C4-2B (cell line): ENCODE measurements at regions not wholly inside any gene's neighbourhood (a gene's known extent, or its start where the extent isn't known, plus 50 kb on each side); places are given as distances from the start of the nearest gene placed in this dataset.

ENCODE experiments used
- H3K27ac ChIP-seq: fragments of 450-650 bp; 2 replicates; pipeline ENCODE4 v1.5.1; 2017
- CTCF ChIP-seq: fragments of 450-650 bp; conservative IDR thresholded peaks from 2 replicates; pipeline ENCODE4 v1.5.1; 2017; ENCODE audit warnings: mild to moderate bottlenecking
- ZFX ChIP-seq: fragments of 450-650 bp; IDR thresholded peaks from 2 replicates; pipeline ENCODE4 v1.6.1; 2017

DNA sequence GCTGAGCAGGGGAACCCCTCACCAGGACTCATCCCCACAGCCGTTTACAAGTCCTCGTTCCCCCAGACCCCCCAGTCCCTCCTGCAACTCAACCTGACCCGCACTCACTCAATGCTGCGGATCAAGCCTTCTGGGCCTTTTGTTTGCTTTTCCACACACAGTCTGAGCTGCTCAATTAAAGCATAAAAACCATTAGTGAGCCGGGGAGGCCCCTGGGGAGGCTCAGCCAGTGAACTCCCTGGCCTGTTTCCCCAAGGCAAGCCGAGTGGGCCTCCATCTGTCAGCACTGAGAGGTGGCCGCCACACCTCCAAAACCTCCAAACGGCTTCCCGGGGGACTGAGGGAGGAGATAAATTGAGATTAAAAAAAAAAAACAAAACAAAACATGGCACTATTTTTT is 158.5 kb downstream of the SHOX start:
- TF ChIP-seq ZFX: no peak
- H3K27ac ChIP-seq: no peak overlapping the region

GRCh38 chrX:786441-786881 is 155.9 kb downstream of the SHOX start:
- H3K27ac ChIP-seq: no peak overlapping the region
- no peak for TF ChIP-seq ZFX
- no peak for TF ChIP-seq CTCF

DNA sequence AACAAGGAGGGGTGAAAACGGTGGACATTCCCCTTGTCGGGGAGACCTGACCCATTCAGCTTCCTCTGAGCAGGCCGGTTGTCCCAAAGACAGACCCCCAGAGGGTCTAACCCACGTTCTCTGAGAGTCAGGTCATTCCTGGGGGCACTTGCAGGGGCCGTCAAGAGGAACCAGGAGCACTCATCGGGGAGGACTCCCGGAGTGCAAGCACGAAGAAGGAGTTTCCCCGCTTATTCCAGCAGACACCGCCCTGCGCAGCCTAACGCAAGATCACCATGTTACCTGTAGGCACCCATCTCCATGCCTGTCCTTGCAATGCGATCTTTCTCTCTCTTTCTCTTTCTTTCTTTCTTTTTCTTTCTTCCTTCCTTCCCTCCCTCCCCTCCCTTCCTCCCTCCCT is 154.2 kb downstream of the SHOX start:
- no peak for TF ChIP-seq CTCF
- no peak for TF ChIP-seq ZFX

GRCh38 chrX:781224-782204 is 150.9 kb downstream of the SHOX start:
- TF ChIP-seq CTCF (no peak), ZFX (no peak)
- H3K27ac ChIP-seq: no peak overlapping the region

More for the DNA sequence above, 154.2 kb downstream of the SHOX start:
- no peak overlapping the region for H3K27ac ChIP-seq

- H3K27ac ChIP-seq: no peak overlapping the region
- TF ChIP-seq CTCF (no peak), ZFX (no peak)
Observed at GRCh38 chrX:776529-777230, 146.1 kb downstream of the SHOX start.

- no peak overlapping the region for H3K27ac ChIP-seq
- TF ChIP-seq ZFX (no peak), CTCF (no peak)
Observed at GRCh38 chrX:776061-776460, 145.5 kb downstream of the SHOX start.

GRCh38 chrX:774536-774935 is 143.9 kb downstream of the SHOX start:
- H3K27ac ChIP-seq: no peak overlapping the region
- TF ChIP-seq CTCF (no peak), ZFX (no peak)
